Suprapubic skin (tissue), 3 donors: ENCODE measurements at regions not wholly inside any gene's neighbourhood (a gene's known extent, or its start where the extent isn't known, plus 50 kb on each side); places are given as distances from the start of the nearest gene placed in this dataset.

Source experiments
- POLR2AphosphoS5 ChIP-seq, 3 donors: sonication (generic); formaldehyde crosslinking; IDR thresholded peaks; one replicate each; pipeline ENCODE4 v1.6.1; 2017; ENCODE audit warnings: antibody characterized with exemption in 3 of 3
- TF ChIP-seq, protein P1 (sequence below), 2 donors: fragments of 200-600 bp in 1 of 2; fragments of 450-650 bp in 1 of 2; sonication (generic) in 1 of 2; IDR thresholded peaks; one replicate each; pipeline ENCODE4 v1.5.1; 2016 to 2019; ENCODE audit warnings: antibody characterized with exemption in 2 of 2, mild to moderate bottlenecking in 1 of 2, moderate library complexity in 1 of 2

DNA sequence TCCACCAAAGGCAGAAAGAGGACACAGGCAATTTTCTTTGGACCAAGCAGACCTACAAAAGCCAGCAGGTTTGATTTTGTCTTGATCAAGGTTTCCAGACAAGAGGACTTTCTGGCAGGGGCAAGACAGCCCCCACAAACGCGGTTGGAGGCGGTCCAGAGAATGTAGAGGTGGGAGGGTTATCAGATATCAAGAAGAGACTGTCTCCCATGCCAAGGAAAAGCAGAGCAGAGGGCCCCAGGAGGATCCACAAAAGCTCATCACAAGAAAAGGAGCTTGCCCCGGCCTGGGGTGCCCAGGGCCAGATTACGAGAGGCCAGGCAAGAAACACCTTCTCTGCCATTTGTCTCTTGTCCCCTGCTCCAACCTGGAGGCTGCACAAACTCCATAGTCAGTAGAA, 538.9 kb downstream of the BNC2 start:
- TF ChIP-seq, protein P1, sequence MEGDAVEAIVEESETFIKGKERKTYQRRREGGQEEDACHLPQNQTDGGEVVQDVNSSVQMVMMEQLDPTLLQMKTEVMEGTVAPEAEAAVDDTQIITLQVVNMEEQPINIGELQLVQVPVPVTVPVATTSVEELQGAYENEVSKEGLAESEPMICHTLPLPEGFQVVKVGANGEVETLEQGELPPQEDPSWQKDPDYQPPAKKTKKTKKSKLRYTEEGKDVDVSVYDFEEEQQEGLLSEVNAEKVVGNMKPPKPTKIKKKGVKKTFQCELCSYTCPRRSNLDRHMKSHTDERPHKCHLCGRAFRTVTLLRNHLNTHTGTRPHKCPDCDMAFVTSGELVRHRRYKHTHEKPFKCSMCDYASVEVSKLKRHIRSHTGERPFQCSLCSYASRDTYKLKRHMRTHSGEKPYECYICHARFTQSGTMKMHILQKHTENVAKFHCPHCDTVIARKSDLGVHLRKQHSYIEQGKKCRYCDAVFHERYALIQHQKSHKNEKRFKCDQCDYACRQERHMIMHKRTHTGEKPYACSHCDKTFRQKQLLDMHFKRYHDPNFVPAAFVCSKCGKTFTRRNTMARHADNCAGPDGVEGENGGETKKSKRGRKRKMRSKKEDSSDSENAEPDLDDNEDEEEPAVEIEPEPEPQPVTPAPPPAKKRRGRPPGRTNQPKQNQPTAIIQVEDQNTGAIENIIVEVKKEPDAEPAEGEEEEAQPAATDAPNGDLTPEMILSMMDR (IDR thresholded peaks at IDR 0.05): no peak
- no peak for TF ChIP-seq POLR2AphosphoS5 (IDR thresholded peaks at IDR 0.05)
